ENCODE measurements at regions not wholly inside any gene's neighbourhood (a gene's known extent, or its start where the extent isn't known, plus 50 kb on each side); places are given as distances from the start of the nearest gene placed in this dataset.

GRCh38 chr20:40397467-40397866, 291.6 kb downstream of the MAFB start:
- DNase-seq: no peak

DNA sequence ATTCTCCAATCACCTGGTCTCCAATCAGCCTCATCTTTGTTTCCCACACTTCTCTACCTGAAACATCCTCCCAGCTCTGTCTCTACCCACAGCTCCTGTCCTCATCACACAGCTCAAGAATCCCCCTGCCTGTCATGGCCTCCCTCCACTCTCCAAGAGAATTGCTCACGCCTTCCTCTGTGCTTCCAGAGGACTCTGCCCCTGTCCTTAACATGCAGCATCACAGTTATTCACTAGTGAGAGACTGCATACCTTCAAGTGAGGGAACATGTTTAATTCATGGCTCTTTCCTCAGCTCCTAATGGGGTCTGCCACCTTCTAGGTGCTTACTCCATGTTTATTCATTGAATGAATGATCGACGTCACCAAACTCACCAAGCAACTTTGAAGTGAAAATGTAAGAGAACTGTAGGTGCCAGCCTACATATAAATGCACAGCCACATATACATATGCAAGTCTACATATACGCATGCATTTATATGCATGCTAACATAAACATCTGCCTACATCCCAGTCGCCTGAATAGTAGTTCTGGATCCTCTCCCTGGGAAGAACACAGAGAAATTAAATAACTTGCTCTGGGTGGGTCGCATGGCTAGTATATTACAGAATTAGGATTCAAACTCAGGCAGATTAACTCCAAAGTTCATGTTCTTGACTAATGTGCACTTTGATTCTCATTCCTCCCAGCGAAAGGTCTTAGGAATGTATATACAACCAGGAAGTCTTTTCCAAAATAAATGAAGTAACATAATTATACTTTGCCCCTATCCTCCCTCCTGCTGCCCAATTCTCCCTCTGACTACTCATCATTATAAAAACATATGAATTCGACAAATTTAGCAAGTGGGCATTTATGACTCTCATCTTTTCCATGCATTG, 295.6 kb downstream of the MAFB start:
- DNase-seq: no peak

DNA sequence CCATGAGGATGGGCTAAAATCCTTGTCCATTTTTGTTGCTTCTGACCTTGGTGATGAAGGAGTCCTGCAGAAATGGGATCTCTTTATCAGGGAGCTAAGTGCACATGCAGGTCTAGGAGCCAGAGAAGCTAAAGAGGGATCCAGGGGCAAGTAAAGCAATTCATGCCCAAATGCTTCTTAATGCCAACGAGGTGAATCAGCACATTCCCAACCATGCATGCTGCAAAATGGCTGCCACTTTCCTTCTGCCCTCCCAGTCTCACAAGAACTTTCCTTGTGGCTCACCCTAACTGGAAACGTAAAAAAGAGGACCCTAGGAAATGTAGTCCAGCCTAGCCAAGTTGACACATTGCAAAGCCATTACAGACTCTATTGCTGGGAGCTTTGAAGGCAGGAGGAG, 298.4 kb downstream of the MAFB start:
- DNase-seq: no peak

DNA sequence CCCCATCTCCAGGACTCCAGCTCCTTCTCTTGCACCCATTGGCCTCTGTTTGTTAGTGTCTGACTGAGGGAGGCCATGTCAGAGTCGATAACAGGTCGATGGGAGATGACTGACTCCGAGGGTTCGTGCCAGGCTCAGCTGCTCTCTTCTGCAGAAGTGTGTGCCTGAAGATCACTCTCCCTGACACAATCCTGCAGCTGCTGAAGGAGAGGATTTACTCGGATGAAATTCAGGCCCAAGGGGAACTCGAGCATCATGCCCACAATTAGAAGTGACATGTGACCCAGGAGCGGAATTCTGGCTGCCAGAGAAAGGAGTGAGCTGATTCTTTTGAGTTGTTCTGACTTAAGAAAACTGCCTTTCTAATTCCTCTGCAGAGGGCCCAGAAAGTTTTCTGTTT, 318.2 kb downstream of the MAFB start:
- no peak for DNase-seq

DNA sequence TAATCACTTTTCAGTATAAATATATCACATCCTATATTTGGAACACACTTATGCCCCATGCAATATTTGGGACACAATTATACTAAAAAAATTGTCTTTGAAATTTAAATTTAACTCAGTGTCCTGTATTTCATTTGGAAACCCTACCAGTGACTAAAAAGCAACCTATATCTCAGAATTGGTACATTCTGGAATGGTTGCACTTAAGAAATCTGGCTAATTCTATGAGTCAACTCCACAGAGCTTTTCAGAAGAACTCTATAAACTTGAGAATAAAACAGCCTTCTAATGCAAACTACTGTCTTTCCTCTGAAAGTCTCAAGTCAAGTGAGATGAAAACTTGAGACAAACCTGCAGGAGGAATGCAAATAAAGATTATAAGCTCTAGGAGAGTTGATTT, 320.2 kb downstream of the MAFB start:
- no peak for DNase-seq

- DNase-seq: no peak
Observed at GRCh38 chr20:40361916-40362315, 327.1 kb downstream of the MAFB start.

GRCh38 chr20:40359131-40359912, 329.7 kb downstream of the MAFB start:
- no peak for DNase-seq

GRCh38 chr20:40354880-40355279, 334.2 kb downstream of the MAFB start:
- no peak for DNase-seq

DNA sequence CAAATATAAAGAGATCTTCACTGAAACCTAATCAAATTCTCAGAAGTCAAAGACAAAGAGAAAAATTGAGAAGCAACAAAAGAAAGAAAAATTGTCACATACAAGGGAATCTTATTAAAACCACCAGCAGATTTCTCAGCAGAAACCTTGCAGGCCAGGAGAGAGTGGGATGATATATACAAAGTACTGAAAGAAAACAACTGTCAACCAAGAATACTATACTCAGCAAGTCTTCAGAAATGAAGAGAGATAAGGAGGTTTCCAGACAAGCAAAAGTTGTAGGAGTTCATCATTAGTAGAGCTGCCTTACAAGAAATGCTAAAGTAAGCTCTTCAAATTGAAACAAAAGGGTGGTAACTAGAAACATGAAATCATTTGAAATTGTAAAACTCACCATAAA, 345.6 kb downstream of the MAFB start:
- no peak for DNase-seq

DNA sequence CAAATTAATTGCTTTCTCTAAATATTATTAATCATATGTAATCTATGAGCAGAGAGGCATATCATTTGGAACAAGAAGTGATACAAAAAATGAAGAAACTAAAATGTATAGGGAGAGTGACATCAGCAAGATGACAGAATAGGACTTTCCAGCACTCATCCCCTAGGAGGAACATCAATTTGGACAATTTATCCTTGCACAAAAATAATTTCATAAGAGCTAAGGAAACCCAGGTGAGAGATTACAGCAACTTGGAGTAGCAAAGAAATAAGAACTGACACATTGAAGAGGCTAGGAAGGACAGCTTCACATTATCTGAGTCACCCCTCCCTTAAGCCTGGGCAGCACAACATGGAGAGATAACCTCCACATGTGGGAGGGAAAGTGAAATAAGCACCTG, 347.5 kb downstream of the MAFB start:
- no peak for DNase-seq

DNA sequence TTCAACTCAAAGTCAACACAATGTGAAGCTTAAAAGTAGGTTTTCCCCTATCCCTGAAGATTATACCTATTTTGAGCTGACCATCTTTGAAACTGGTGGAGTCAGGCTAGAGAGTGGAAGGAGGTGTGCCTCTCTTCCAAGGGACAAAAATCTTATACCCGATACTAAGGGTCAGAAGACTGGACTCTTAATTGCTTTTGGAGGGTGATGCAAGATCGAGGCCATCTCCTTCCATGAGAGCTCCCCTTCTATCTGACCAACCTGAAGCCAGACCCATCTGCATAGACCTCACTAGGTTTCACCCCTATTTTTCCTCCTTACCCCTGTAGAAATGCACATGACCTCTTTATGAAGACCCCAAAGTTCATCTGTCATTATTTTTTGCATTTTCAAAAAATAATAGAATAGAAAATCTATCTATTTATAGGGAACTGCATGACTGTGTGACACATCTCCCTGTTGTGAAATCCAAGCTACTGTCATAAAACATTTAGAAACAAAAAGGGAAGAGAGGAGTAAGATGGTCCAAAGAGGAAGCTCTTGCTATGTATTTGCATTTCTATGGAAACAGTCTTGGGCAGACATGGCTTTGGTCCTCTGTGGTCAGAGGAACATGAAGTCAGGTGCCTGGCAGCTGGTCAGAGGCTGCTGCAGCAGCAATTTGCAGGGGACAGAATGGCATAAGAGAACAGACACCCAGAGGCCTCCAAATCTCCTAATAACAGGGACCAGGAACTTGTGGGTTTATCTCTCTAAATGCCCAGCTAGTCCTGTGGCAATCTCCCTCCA, 349.2 kb downstream of the MAFB start:
- peak in 13 of 56 donors; percentile 3 to 63 (median 20) for DNase-seq

DNA sequence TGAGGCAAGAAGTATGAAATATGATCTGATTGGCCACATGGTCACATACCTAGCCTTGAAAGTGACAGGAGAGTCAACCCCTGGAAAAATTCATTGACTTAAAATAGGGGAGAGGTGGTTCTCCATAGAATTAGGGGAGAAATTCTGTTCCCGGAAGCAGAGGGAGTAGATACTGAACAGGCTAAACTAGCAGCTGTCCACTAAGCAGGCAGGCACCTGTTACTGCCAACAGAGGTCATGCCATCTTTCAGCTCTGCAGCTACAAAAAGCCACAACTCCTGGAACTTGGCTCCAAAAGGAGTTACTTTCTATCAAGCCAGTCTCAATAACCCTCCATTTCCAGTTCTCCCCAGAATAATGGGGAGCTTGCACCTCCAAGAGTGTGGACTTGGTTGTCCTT, 352.5 kb downstream of the MAFB start:
- no peak for DNase-seq

DNA sequence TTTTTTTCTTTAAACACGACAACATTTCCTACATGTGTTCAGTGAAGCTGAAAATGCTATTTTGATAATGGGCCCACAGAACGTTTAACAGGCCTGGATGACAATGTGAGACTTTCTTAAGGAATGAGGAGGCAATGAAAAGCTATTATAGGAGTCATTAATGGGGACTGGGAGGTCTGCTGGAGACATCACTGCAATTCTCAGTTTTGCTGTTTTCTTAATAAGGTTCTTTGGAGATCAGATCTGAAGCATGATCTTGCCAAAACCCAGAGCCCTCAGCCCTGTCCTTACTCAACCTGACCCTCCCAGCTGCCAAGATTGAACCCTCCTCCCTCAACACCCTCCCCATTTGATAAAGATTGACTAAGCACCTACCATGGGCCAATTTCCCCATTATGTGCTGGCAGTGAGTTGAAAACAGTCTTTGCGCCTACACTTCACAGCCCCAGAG, 353.1 kb downstream of the MAFB start:
- DNase-seq: no peak

DNA sequence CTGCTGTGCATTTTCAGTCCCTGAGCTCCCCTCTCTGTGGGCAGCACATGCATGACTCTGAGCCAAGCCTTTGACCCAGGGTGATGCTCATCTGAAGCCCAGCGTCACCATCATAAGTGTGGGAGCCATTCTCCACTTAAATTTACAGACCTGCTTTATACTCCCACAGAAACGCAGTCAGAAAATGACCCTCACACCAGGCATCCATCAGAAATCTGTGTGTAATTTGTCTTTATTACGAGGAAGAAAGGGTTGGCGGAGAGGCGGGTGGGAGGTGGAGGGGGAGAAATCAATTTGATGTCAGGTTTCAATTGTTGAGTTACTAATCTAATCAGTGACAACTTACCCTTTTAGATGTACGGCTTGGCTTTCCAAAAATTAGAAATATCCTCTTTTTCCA, 353.6 kb downstream of the MAFB start:
- DNase-seq: no peak

GRCh38 chr20:40333591-40333990, 355.4 kb downstream of the MAFB start:
- no peak for DNase-seq

DNA sequence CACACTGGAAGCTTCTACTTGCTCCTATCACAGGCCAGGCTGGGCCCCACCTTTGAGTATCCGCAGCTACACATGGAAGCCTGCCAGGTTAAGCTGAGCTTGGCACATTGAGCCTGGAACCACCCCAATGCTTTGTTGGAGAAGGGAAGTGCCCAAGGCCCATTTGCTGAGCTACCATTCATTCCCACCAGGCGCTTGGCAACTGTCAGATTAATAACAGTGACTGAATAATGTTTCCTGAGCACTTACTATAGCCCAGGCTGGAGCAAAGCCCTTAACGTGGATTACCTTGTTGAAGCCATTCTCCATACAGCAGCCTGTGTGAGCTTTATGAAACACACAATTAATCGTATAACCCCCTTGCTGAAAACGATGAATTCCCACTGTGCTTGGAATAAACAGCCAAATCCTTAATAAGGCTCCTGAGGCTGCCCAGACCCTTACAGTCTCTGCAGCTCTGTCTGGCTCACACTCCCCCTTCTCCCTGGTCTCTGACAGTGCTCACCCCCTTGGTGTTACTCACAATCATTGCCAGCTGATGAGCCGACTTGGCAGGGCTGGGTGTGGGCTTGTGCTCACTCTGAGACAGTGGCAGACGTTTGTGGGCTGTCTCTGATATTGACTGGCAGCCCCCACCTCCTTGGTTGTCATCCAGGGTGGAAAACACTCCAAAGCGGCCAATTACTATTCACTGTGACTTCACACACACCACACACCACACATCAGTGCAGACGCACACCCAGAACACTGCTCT, 357.1 kb downstream of the MAFB start:
- DNase-seq: peak in 3 of 56 donors; percentile 10 to 19 (median 11)

- DNase-seq: no peak
Observed at GRCh38 chr20:40331249-40331648, 357.8 kb downstream of the MAFB start.

- no peak for DNase-seq
Observed at GRCh38 chr20:40329321-40329720, 359.7 kb downstream of the MAFB start.

DNA sequence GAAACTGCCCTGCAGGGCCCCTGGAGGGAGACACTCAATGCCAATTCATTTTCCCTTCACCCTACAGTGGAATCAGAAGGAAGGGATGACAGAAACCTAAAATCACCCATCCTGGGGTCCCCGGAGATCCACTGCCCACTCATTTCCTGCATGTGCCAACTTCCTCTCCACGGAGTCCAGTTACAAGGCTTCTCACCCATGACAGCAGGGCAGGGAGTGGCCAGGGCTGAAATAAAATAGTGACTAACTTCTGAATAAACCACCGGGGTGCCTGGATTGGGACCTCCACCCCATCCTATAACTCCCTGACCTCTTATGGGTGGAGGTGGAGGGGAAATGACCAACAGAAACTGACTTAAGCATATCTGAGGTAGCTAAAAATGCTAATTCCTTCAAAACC, 362.3 kb downstream of the MAFB start:
- no peak for DNase-seq

DNA sequence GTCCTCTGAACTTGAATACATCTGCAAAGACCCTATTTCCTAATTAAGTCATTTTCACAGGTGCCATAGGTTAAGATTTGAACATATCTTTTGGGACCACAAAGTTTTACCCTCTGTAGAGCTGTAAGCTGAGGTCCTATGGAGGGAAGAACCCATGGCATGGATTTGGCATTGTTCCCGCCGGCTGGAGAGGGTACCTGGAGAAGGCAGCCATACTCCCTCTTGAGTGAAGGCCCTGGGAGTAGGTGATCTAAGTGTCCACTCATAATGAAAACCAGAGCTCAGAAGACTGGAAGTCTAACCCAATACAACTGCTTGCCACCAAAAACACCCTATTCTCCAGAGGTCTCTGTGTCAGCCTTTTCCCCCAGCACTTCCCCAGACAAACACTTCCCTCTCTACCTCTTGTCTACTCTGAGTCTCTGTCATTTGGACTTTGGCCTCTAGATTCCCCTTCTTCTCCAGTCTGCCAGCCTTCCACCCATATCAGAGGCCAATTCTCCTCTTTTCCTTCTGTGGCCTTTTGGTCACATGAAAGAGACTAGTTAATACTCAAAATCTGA, 363.9 kb downstream of the MAFB start:
- no peak for DNase-seq

- DNase-seq: no peak
Observed at GRCh38 chr20:40323361-40323794, 365.7 kb downstream of the MAFB start.

Data from amygdala (tissue), 56 donors.